HG03025 (cell line): ENCODE measurements at regions not wholly inside any gene's neighbourhood (a gene's known extent, or its start where the extent isn't known, plus 50 kb on each side); places are given as distances from the start of the nearest gene placed in this dataset.

Experiments
- ATAC-seq: cut with Tn5 transposase; IDR thresholded peaks from one replicate; pipeline ENCODE4 v1.9.1; 2021; ENCODE audit warnings: mild to moderate bottlenecking, moderate library complexity; ENCODE audit not compliant: unreplicated experiment, low FRiP score

- ATAC-seq, result no peak
These were observed 166.1 kb upstream of the PRDM1 start for GRCh38 chr6:105920071-105920470.

GRCh38 chr6:105917038-105917695 lies 169.0 kb upstream of the PRDM1 start:
- ATAC-seq, result no peak

- ATAC-seq, result no peak
These were observed 175.0 kb upstream of the PRDM1 start for GRCh38 chr6:105911106-105911629.

GRCh38 chr6:105909106-105909505 lies 177.0 kb upstream of the PRDM1 start:
- no peak for ATAC-seq

GRCh38 chr6:105907991-105908390 lies 178.1 kb upstream of the PRDM1 start:
- ATAC-seq, result no peak

GRCh38 chr6:105907301-105907700 lies 178.8 kb upstream of the PRDM1 start:
- ATAC-seq, result no peak

- no peak for ATAC-seq
These were observed 183.6 kb upstream of the PRDM1 start for GRCh38 chr6:105902401-105903031.

- no peak for ATAC-seq
These were observed 184.6 kb upstream of the PRDM1 start for GRCh38 chr6:105901583-105901982.

GRCh38 chr6:105900125-105900937 lies 185.8 kb upstream of the PRDM1 start:
- no peak for ATAC-seq

- peak; percentile 47 for ATAC-seq
These were observed 187.8 kb upstream of the PRDM1 start for GRCh38 chr6:105898286-105898685.

- ATAC-seq, result no peak
These were observed 189.0 kb upstream of the PRDM1 start for GRCh38 chr6:105897131-105897530.

- no peak for ATAC-seq
These were observed 189.4 kb upstream of the PRDM1 start for GRCh38 chr6:105896821-105897095.

GRCh38 chr6:105896052-105896820 lies 189.9 kb upstream of the PRDM1 start:
- no peak for ATAC-seq

GRCh38 chr6:105894556-105894955 lies 191.6 kb upstream of the PRDM1 start:
- no peak for ATAC-seq

GRCh38 chr6:105893741-105894140 lies 192.4 kb upstream of the PRDM1 start:
- no peak for ATAC-seq

GRCh38 chr6:105892577-105893262 lies 193.4 kb upstream of the PRDM1 start:
- peak; percentile 74 for ATAC-seq

- no peak for ATAC-seq
These were observed 195.5 kb upstream of the PRDM1 start for GRCh38 chr6:105890521-105891244.

- no peak for ATAC-seq
These were observed 196.2 kb upstream of the PRDM1 start for GRCh38 chr6:105889902-105890301.

GRCh38 chr6:105886814-105887544 lies 199.2 kb upstream of the PRDM1 start:
- no peak for ATAC-seq
